ENCODE measurements at regions not wholly inside any gene's neighbourhood (a gene's known extent, or its start where the extent isn't known, plus 50 kb on each side); places are given as distances from the start of the nearest gene placed in this dataset.

DNA sequence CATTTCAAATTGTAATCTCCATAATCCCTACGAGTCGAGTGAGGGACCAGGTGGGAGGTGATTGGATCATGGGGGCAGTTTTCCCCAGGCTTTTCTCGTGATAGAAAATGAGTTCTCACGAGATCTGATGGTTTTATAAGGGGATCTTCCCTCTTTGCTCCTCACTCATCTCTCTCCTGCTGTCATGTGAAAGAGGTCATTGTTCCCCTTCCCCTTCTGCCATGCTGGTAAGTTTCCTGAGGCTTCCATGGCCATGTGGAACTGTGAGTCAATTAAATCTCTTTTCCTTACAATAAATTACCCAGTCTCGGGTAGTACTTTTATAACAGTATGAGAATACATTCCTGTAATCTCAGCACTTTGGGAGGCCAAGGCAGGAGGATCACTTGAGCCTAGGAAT is 76.7 kb upstream of the MARCHF10 start:
- TF ChIP-seq, protein P1, sequence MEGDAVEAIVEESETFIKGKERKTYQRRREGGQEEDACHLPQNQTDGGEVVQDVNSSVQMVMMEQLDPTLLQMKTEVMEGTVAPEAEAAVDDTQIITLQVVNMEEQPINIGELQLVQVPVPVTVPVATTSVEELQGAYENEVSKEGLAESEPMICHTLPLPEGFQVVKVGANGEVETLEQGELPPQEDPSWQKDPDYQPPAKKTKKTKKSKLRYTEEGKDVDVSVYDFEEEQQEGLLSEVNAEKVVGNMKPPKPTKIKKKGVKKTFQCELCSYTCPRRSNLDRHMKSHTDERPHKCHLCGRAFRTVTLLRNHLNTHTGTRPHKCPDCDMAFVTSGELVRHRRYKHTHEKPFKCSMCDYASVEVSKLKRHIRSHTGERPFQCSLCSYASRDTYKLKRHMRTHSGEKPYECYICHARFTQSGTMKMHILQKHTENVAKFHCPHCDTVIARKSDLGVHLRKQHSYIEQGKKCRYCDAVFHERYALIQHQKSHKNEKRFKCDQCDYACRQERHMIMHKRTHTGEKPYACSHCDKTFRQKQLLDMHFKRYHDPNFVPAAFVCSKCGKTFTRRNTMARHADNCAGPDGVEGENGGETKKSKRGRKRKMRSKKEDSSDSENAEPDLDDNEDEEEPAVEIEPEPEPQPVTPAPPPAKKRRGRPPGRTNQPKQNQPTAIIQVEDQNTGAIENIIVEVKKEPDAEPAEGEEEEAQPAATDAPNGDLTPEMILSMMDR (IDR thresholded peaks at IDR 0.05) = no peak
- TF ChIP-seq POLR2A (IDR thresholded peaks at IDR 0.05) = no peak
